NCI-H2171 treated with DMSO at 0.1 percent for 48 hours (cell line): ENCODE measurements at regions not wholly inside any gene's neighbourhood (a gene's known extent, or its start where the extent isn't known, plus 50 kb on each side); places are given as distances from the start of the nearest gene placed in this dataset.

ENCODE experiments used
- DNase-seq: peaks from one replicate; lab custom pipeline; 2025; lab: John Stamatoyannopoulos, UW

GRCh38 chr9:80841888-80842287 lies 847.5 kb downstream of the TLE1 start:
- no peak for DNase-seq

- no peak for DNase-seq
Observed at GRCh38 chr9:80839821-80840675, 849.3 kb downstream of the TLE1 start.

GRCh38 chr9:80836013-80836412 lies 853.3 kb downstream of the TLE1 start:
- DNase-seq = no peak

GRCh38 chr9:80831751-80832150 lies 857.6 kb downstream of the TLE1 start:
- DNase-seq = no peak

- DNase-seq = no peak
Observed at GRCh38 chr9:80811656-80812055, 877.7 kb downstream of the TLE1 start.

- DNase-seq = no peak
Observed at GRCh38 chr9:80811003-80811402, 878.3 kb downstream of the TLE1 start.

GRCh38 chr9:80806671-80807070 lies 882.7 kb downstream of the TLE1 start:
- no peak for DNase-seq

GRCh38 chr9:80804873-80805272 lies 884.5 kb downstream of the TLE1 start:
- no peak for DNase-seq

GRCh38 chr9:80797831-80798688 lies 891.3 kb downstream of the TLE1 start:
- peak; percentile 97 for DNase-seq

- peak; percentile 97 for DNase-seq
Observed at GRCh38 chr9:80797101-80797829, 892.1 kb downstream of the TLE1 start.

GRCh38 chr9:80796632-80797031 lies 892.7 kb downstream of the TLE1 start:
- DNase-seq = peak; percentile 44

GRCh38 chr9:80794197-80794596 lies 895.1 kb downstream of the TLE1 start:
- DNase-seq = no peak

GRCh38 chr9:80793706-80794105 lies 895.6 kb downstream of the TLE1 start:
- DNase-seq = no peak

- DNase-seq = peak; percentile 13
Observed at GRCh38 chr9:80792726-80793125, 896.6 kb downstream of the TLE1 start.

- no peak for DNase-seq
Observed at GRCh38 chr9:80791836-80792235, 897.5 kb downstream of the TLE1 start.

- no peak for DNase-seq
Observed at GRCh38 chr9:80790764-80791163, 898.6 kb downstream of the TLE1 start.

GRCh38 chr9:80789831-80790230 lies 899.5 kb downstream of the TLE1 start:
- peak; percentile 13 for DNase-seq

- DNase-seq = no peak
Observed at GRCh38 chr9:80787636-80788035, 901.7 kb downstream of the TLE1 start.

GRCh38 chr9:80784647-80785046 lies 904.7 kb downstream of the TLE1 start:
- DNase-seq = no peak

- DNase-seq = no peak
Observed at GRCh38 chr9:80775971-80776370, 913.4 kb downstream of the TLE1 start.

GRCh38 chr9:80775530-80775929 lies 913.8 kb downstream of the TLE1 start:
- DNase-seq = peak; percentile 33
